Mucosa of descending colon (tissue), 3 donors: ENCODE measurements at regions not wholly inside any gene's neighbourhood (a gene's known extent, or its start where the extent isn't known, plus 50 kb on each side); places are given as distances from the start of the nearest gene placed in this dataset.

Experiments used
- ATAC-seq: fragments of 200-7000 bp; cut with Tn5 transposase; one replicate; pipeline ENCODE4 v1.9.1; 2020; ENCODE audit warnings: mild to moderate bottlenecking, moderate library complexity
- DNase-seq, 3 donors: peaks; one replicate each; pipeline ENCODE4 v3.0.0-alpha.2; 2020
- H3K36me3 ChIP-seq: fragments of 200-600 bp; one replicate; pipeline ENCODE4 v1.8.0; 2021; ENCODE audit warnings: low read depth, mild to moderate bottlenecking
- H3K4me1 ChIP-seq: fragments of 200-600 bp; one replicate; pipeline ENCODE4 v1.8.0; 2021; ENCODE audit warnings: low read depth, mild to moderate bottlenecking
- H3K4me3 ChIP-seq: fragments of 200-600 bp; one replicate; pipeline ENCODE4 v1.8.0; 2021; ENCODE audit warnings: mild to moderate bottlenecking
- H3K9me3 ChIP-seq: fragments of 200-600 bp; one replicate; pipeline ENCODE4 v1.8.0; 2021; ENCODE audit warnings: mild to moderate bottlenecking
- intact Hi-C, 2 donors: fragments of 100-400 bp; cut with DNase I in 1 of 2; cut with micrococcal nuclease in 1 of 2; formaldehyde crosslinking; loops; one replicate each; pipeline versions ENCODE4 v1.11.0 to v1.11.1; 2022; cut with DNase I, micrococcal nuclease
- TF ChIP-seq, protein P1 (sequence below): fragments of 200-600 bp; IDR thresholded peaks from one replicate; pipeline ENCODE4 v1.8.0; 2022; ENCODE audit warnings: antibody characterized with exemption, mild to moderate bottlenecking
- donor health status: DM: no; HTN: no; CAD: no; lungs with moderate emphysema.
- donor health status: DM: no; HTN: no; CAD: no.
- donor health status: DM: no; HTN: yes; CAD: no.

DNA sequence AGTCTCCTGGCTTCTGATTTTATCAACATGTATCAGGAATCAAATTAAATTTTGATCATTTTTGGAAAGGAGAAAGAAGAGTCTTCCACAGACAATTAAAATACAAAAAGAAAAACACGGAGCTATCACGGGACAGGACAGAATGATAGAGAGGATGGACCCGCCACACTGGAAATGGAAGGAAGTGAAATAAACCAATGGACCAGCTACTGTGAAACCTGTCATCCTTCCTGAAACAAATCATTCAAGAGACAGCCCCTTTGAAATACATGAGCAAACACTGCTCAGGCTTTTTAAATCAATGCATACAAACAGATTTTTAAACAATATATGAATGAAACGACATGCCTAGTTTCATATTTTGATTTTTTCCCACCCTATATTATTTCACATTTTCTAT is 339.4 kb downstream of the ACTL7B start:
- TF ChIP-seq, protein P1, sequence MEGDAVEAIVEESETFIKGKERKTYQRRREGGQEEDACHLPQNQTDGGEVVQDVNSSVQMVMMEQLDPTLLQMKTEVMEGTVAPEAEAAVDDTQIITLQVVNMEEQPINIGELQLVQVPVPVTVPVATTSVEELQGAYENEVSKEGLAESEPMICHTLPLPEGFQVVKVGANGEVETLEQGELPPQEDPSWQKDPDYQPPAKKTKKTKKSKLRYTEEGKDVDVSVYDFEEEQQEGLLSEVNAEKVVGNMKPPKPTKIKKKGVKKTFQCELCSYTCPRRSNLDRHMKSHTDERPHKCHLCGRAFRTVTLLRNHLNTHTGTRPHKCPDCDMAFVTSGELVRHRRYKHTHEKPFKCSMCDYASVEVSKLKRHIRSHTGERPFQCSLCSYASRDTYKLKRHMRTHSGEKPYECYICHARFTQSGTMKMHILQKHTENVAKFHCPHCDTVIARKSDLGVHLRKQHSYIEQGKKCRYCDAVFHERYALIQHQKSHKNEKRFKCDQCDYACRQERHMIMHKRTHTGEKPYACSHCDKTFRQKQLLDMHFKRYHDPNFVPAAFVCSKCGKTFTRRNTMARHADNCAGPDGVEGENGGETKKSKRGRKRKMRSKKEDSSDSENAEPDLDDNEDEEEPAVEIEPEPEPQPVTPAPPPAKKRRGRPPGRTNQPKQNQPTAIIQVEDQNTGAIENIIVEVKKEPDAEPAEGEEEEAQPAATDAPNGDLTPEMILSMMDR: no peak
- no peak overlapping the region for H3K4me3 ChIP-seq
- H3K4me1 ChIP-seq: no peaks in the 10 kb centered on the region
- H3K36me3 ChIP-seq: no peaks in the 10 kb centered on the region
- DNase-seq (no peak), ATAC-seq (no peak)
- H3K9me3 ChIP-seq: no peaks in the 10 kb centered on the region
- intact Hi-C loops: no loop called here

DNA sequence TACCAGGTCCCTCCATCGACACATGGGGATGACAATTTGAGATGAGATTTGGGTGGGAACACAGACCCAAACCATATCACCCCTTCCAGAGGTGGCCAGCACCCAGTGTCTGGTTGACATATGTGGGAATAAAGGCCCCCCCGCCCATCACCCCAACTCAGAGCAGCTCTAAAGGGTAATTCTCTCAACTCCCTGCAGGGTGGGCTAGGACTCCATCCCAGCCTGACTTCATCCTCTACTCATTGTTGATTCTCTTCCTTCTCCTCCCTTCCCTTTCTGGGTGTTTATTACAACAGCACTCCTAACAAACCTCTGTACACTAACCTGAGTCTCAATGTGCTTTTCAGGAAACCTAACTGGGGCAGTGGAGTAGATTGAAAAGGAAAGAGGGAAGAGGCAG is 339.9 kb downstream of the ACTL7B start:
- no peak overlapping the region for H3K4me3 ChIP-seq
- no peaks in the 10 kb centered on the region for H3K9me3 ChIP-seq
- no peaks in the 10 kb centered on the region for H3K36me3 ChIP-seq
- ATAC-seq (no peak), DNase-seq (no peak)
- intact Hi-C loops: no loop called here
- TF ChIP-seq, protein P1: no peak
- no peaks in the 10 kb centered on the region for H3K4me1 ChIP-seq

DNA sequence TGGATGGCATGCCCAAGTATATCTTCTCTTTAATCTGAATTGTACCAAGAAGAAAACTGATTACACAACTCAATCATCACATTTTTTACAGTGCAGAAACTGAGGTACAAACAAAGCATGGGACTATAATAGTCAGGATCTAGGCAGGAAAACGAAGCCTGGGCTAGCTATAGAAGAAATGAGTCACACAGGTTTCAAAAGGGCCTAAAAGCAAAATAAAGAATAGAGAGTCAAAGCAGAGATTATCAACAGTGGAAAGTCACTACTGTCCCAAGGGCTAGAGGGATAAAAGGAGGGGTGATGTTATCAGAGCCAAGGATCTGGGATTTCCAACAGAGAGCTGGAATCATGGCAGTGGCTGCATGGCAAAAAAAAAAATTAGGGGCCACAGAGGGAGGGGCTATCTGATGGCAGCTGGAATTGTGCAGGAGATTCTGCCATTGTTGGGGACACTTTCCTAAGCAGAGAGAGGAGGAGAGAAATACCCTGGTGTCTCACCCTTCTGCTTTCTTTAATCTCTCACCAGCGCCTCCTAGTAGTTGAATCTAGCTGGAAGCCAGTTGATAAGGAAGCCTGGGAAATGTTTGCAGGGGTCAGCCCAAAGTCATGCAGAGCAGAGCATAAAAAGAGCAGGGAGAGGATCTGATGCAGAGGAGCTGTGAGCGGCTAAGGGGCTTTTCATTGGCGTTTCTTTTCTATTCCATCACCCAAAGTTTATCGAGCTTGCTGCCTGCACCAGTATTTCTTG is 343.2 kb downstream of the ACTL7B start:
- DNase-seq (no peak), ATAC-seq (no peak)
- intact Hi-C loops: no loop called here
- no peaks in the 10 kb centered on the region for H3K36me3 ChIP-seq
- H3K9me3 ChIP-seq: no peaks in the 10 kb centered on the region
- H3K4me1 ChIP-seq: no peaks in the 10 kb centered on the region
- TF ChIP-seq, protein P1: no peak
- H3K4me3 ChIP-seq: no peak overlapping the region

DNA sequence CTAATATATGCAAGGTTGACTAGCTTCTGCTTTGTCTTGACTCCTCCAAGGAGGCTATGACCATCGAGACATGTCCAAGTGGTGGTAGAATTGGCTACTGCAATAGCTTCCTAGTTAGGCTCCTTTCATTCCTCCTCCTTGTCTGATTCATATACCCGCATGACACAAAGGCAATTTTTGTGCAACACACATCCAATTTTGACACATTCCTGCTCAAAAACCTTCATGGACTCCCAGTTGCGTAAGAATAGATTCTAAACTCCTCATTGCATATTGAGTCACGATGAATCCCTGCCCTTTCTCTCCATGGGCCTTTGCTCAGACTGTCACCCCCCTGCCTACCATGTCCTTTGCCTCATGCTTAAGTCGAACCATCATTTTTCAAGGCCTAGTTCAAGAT is 344.5 kb downstream of the ACTL7B start:
- ATAC-seq: no peak
- TF ChIP-seq, protein P1: no peak
- intact Hi-C loops: no loop called here

DNA sequence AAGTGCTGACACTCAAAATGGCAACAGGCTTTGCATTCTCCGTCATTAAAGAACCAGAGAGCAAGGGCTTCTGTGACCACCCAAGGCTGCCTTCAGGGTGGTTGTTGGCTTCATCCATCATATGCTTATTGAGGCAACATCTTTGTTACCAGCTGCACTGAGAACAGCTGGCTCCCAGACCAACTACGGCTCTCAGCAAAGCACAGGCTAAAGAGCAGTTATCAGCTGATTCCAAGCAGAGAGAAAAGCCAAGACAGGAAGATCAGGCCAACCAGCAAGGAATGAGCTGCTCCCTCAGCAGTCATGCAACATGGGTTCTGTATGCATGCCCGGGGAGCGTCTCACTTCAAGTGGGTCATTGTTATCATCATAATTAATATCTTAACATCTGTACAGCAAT is 358.9 kb downstream of the ACTL7B start:
- DNase-seq (no peak), ATAC-seq (no peak)
- Histone ChIP-seq H3K4me3 (no peak overlapping the region), H3K4me1 (no peaks in the 10 kb centered on the region), H3K36me3 (no peaks in the 10 kb centered on the region), H3K9me3 (no peaks in the 10 kb centered on the region)
- intact Hi-C loops: no loop called here
- TF ChIP-seq, protein P1: no peak

More for the DNA sequence above, 344.5 kb downstream of the ACTL7B start:
- Histone ChIP-seq H3K9me3 (no peaks in the 10 kb centered on the region), H3K4me3 (no peak overlapping the region), H3K36me3 (no peaks in the 10 kb centered on the region), H3K4me1 (no peaks in the 10 kb centered on the region)
- DNase-seq: no peak
